ENCODE measurements at regions not wholly inside any gene's neighbourhood (a gene's known extent, or its start where the extent isn't known, plus 50 kb on each side); places are given as distances from the start of the nearest gene placed in this dataset.

DNA sequence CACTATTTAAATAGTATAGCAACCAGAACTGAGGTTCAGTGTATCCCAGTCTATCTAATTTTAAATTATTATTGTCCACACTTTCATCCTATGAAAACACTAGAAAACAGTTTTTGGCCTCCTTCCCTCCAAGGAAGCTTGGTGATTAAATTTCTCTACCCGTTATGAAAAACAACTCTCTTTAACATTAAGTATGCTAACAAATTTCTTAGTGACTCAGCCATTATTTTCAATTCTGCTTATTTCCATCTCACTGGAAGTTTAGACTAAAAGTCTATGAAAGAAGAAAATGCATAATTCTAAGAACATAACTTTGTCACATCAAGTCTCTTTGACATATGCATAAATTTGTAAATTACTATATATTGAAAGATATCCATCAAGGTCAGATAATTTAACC is 185.2 kb downstream of the NSUN3 start:
- no peak for TF ChIP-seq FOXM1 (IDR thresholded peaks at IDR 0.05; ENCODE audit: borderline replicate concordance)
- no peak for TF ChIP-seq LEF1 (IDR thresholded peaks at IDR 0.05; ENCODE audit: borderline replicate concordance)
- TF ChIP-seq SUZ12 (IDR thresholded peaks at IDR 0.05), result no peak
- TF ChIP-seq HDGF (IDR thresholded peaks at IDR 0.05; ENCODE audit: borderline replicate concordance), result no peak
